ENCODE measurements at regions not wholly inside any gene's neighbourhood (a gene's known extent, or its start where the extent isn't known, plus 50 kb on each side); places are given as distances from the start of the nearest gene placed in this dataset.

GRCh38 chr2:147033044-147033443 is 811.8 kb upstream of the ACVR2A start:
- Mint-ChIP-seq H3K4me3 (no peak overlapping the region), H3K27me3 (ENCODE audit: insufficient read depth, low read depth, poor library complexity) (no peaks in the 10 kb centered on the region), H3K9me3 (no peaks in the 10 kb centered on the region), H3K36me3 (ENCODE audit: low read depth) (no peaks in the 10 kb centered on the region), H3K4me1 (peaks cover 8% of the 10 kb centered on the region), H3K27ac (no peak overlapping the region)
- no peak overlapping the region for H3K4me3 ChIP-seq
- H3K27ac ChIP-seq (ENCODE audit: low read depth) = no peak overlapping the region
- no peak for TF ChIP-seq STAT1 (IDR thresholded peaks at IDR 0.05; ENCODE audit: unreplicated experiment)
- TF ChIP-seq ZNF114 (CRISPR knock-in tag; IDR thresholded peaks at IDR 0.05) = no peak
- TF ChIP-seq JUNB (IDR thresholded peaks at IDR 0.05; ENCODE audit: unreplicated experiment) = no peak
- TF ChIP-seq REST (IDR thresholded peaks at IDR 0.05; ENCODE audit: unreplicated experiment) = no peak
- no peak for TF ChIP-seq NANOG (IDR thresholded peaks at IDR 0.05; ENCODE audit: borderline replicate concordance)
- no peak for TF ChIP-seq POLR2AphosphoS5 (IDR thresholded peaks at IDR 0.05; ENCODE audit: low read depth)
- TF ChIP-seq CREB1 (CRISPR knock-in tag; IDR thresholded peaks at IDR 0.05; ENCODE audit: low read depth) = no peak
- no peaks in the 10 kb centered on the region for H4K20me1 ChIP-seq (replicated peaks; ENCODE audit: insufficient read depth)
- no peaks in the 10 kb centered on the region for H3K27me3 ChIP-seq (ENCODE audit: insufficient read depth)
- DNase-seq (ENCODE audit: low spot score) (no peak), ATAC-seq (no peak)
- no peaks in the 10 kb centered on the region for H3K9me2 ChIP-seq (ENCODE audit: insufficient read depth)
- H3K79me2 ChIP-seq (replicated peaks; ENCODE audit: insufficient read depth) = no peaks in the 10 kb centered on the region
- peaks cover 6% of the 10 kb centered on the region; the same call in 1 of the 2 replicates for H3K4me1 ChIP-seq (ENCODE audit: insufficient read depth)
- no peak overlapping the region for H3K4me2 ChIP-seq
- no peaks in the 10 kb centered on the region for H3K36me3 ChIP-seq (ENCODE audit: insufficient read depth)
- no peak overlapping the region for H2AFZ ChIP-seq
- no peaks in the 10 kb centered on the region for H3F3A ChIP-seq (replicated peaks; ENCODE audit: low read depth)

- no peaks in the 10 kb centered on the region for H3K27me3 Mint-ChIP-seq (ENCODE audit: insufficient read depth, low read depth, poor library complexity)
- no peaks in the 10 kb centered on the region for H3K9me2 ChIP-seq (ENCODE audit: insufficient read depth)
- no peaks in the 10 kb centered on the region for H3K27me3 ChIP-seq (ENCODE audit: insufficient read depth)
- H2AFZ ChIP-seq = no peak overlapping the region
- H3K4me2 ChIP-seq = no peak overlapping the region
- DNase-seq (ENCODE audit: low spot score) (no peak), ATAC-seq (no peak)
- H3K36me3 Mint-ChIP-seq (ENCODE audit: low read depth) = no peaks in the 10 kb centered on the region
- no peak overlapping the region for H3K4me3 Mint-ChIP-seq
- no peaks in the 10 kb centered on the region for H3K36me3 ChIP-seq (ENCODE audit: insufficient read depth)
- H3K27ac ChIP-seq (ENCODE audit: low read depth) = no peak overlapping the region
- H3K79me2 ChIP-seq (replicated peaks; ENCODE audit: insufficient read depth) = no peaks in the 10 kb centered on the region
- H3K4me1 ChIP-seq (ENCODE audit: insufficient read depth) = peaks cover 6% of the 10 kb centered on the region; the same call in 1 of the 2 replicates
- H4K20me1 ChIP-seq (replicated peaks; ENCODE audit: insufficient read depth) = no peaks in the 10 kb centered on the region
- no peak overlapping the region for H3K4me3 ChIP-seq
- no peaks in the 10 kb centered on the region for H3F3A ChIP-seq (replicated peaks; ENCODE audit: low read depth)
- peaks cover 8% of the 10 kb centered on the region for H3K4me1 Mint-ChIP-seq
- H3K9me3 Mint-ChIP-seq = no peaks in the 10 kb centered on the region
- no peak overlapping the region for H3K27ac Mint-ChIP-seq
- TF ChIP-seq ZNF331 (CRISPR knock-in tag; IDR thresholded peaks at IDR 0.05; ENCODE audit: low read depth) = no peak
- no peak for TF ChIP-seq POLR2AphosphoS5 (IDR thresholded peaks at IDR 0.05; ENCODE audit: low read depth)
- no peak for TF ChIP-seq JUNB (IDR thresholded peaks at IDR 0.05; ENCODE audit: unreplicated experiment)
- TF ChIP-seq STAT1 (IDR thresholded peaks at IDR 0.05; ENCODE audit: unreplicated experiment) = no peak
- TF ChIP-seq, protein P1, sequence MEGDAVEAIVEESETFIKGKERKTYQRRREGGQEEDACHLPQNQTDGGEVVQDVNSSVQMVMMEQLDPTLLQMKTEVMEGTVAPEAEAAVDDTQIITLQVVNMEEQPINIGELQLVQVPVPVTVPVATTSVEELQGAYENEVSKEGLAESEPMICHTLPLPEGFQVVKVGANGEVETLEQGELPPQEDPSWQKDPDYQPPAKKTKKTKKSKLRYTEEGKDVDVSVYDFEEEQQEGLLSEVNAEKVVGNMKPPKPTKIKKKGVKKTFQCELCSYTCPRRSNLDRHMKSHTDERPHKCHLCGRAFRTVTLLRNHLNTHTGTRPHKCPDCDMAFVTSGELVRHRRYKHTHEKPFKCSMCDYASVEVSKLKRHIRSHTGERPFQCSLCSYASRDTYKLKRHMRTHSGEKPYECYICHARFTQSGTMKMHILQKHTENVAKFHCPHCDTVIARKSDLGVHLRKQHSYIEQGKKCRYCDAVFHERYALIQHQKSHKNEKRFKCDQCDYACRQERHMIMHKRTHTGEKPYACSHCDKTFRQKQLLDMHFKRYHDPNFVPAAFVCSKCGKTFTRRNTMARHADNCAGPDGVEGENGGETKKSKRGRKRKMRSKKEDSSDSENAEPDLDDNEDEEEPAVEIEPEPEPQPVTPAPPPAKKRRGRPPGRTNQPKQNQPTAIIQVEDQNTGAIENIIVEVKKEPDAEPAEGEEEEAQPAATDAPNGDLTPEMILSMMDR (conservative IDR thresholded peaks at IDR 0.05; ENCODE audit: low read depth in 2 of 2) = no peak
- TF ChIP-seq NANOG (IDR thresholded peaks at IDR 0.05; ENCODE audit: borderline replicate concordance) = no peak
- TF ChIP-seq CREB1 (CRISPR knock-in tag; IDR thresholded peaks at IDR 0.05; ENCODE audit: low read depth) = no peak
- no peak for TF ChIP-seq ETS1 (IDR thresholded peaks at IDR 0.05)
- no peak for TF ChIP-seq ZNF114 (CRISPR knock-in tag; IDR thresholded peaks at IDR 0.05)
Observed at GRCh38 chr2:147031897-147032296, 812.9 kb upstream of the ACVR2A start.

All from GM23338 (cell line).